ENCODE measurements at regions not wholly inside any gene's neighbourhood (a gene's known extent, or its start where the extent isn't known, plus 50 kb on each side); places are given as distances from the start of the nearest gene placed in this dataset.

GRCh38 chr3:106392915-106393314 is 524.1 kb upstream of the CBLB start:
- DNase-seq: no peak

GRCh38 chr3:106397006-106397405 is 528.2 kb upstream of the CBLB start:
- no peak for TF ChIP-seq CTCF (IDR thresholded peaks at IDR 0.05)
- H3K27ac Mint-ChIP-seq: no peak overlapping the region

More at GRCh38 chr3:106392915-106393314, 524.1 kb upstream of the CBLB start:
- peaks cover 4% of the 10 kb centered on the region for H3K4me1 Mint-ChIP-seq
- H3K27ac Mint-ChIP-seq: no peak overlapping the region
- no peak for TF ChIP-seq CTCF (IDR thresholded peaks at IDR 0.05)
- H3K27me3 Mint-ChIP-seq (ENCODE audit: low read depth, poor library complexity): no peaks in the 10 kb centered on the region
- H3K36me3 Mint-ChIP-seq (ENCODE audit: low read depth): no peaks in the 10 kb centered on the region
- no peaks in the 10 kb centered on the region for H3K9me3 Mint-ChIP-seq
- no peak overlapping the region for H3K4me3 Mint-ChIP-seq

GRCh38 chr3:106398891-106399600 is 530.2 kb upstream of the CBLB start:
- Mint-ChIP-seq H3K4me1 (peaks cover 31% of the 10 kb centered on the region), H3K36me3 (ENCODE audit: low read depth) (no peaks in the 10 kb centered on the region), H3K4me3 (no peak overlapping the region), H3K9me3 (no peaks in the 10 kb centered on the region), H3K27ac (peak overlapping the region; percentile 87), H3K27me3 (ENCODE audit: low read depth, poor library complexity) (peaks cover 2% of the 10 kb centered on the region)
- TF ChIP-seq CTCF (IDR thresholded peaks at IDR 0.05): no peak
- DNase-seq: no peak

More at GRCh38 chr3:106397006-106397405, 528.2 kb upstream of the CBLB start:
- Mint-ChIP-seq H3K4me3 (no peak overlapping the region), H3K4me1 (peaks cover 27% of the 10 kb centered on the region), H3K27me3 (ENCODE audit: low read depth, poor library complexity) (no peaks in the 10 kb centered on the region), H3K9me3 (no peaks in the 10 kb centered on the region), H3K36me3 (ENCODE audit: low read depth) (no peaks in the 10 kb centered on the region)
- DNase-seq: no peak

- H3K27me3 Mint-ChIP-seq (ENCODE audit: low read depth, poor library complexity): peaks cover 6% of the 10 kb centered on the region
- DNase-seq: no peak
- H3K36me3 Mint-ChIP-seq (ENCODE audit: low read depth): no peaks in the 10 kb centered on the region
- peak overlapping the region; percentile 85 for H3K27ac Mint-ChIP-seq
- peaks cover 31% of the 10 kb centered on the region for H3K4me1 Mint-ChIP-seq
- H3K4me3 Mint-ChIP-seq: no peak overlapping the region
- H3K9me3 Mint-ChIP-seq: no peaks in the 10 kb centered on the region
- TF ChIP-seq CTCF (IDR thresholded peaks at IDR 0.05): no peak
These were observed 530.9 kb upstream of the CBLB start for GRCh38 chr3:106399761-106400160.

GRCh38 chr3:106401666-106402490 is 533.1 kb upstream of the CBLB start:
- Mint-ChIP-seq H3K9me3 (no peaks in the 10 kb centered on the region), H3K27me3 (ENCODE audit: low read depth, poor library complexity) (peaks cover 6% of the 10 kb centered on the region), H3K4me1 (peaks cover 31% of the 10 kb centered on the region), H3K27ac (no peak overlapping the region), H3K36me3 (ENCODE audit: low read depth) (no peaks in the 10 kb centered on the region), H3K4me3 (no peak overlapping the region)
- no peak for DNase-seq
- TF ChIP-seq CTCF (IDR thresholded peaks at IDR 0.05): no peak
